ENCODE measurements at regions not wholly inside any gene's neighbourhood (a gene's known extent, or its start where the extent isn't known, plus 50 kb on each side); places are given as distances from the start of the nearest gene placed in this dataset.

GRCh38 chr9:19720377-19720776, 68.5 kb downstream of the SLC24A2 start:
- H3K79me2 ChIP-seq (ENCODE audit: low read depth): no peaks in the 10 kb centered on the region
- Mint-ChIP-seq H3K9me3 (no peaks in the 10 kb centered on the region), H3K36me3 (no peaks in the 10 kb centered on the region), H3K27ac (no peak overlapping the region), H3K4me3 (no peak overlapping the region), H3K27me3 (ENCODE audit: insufficient read depth, low read depth) (no peaks in the 10 kb centered on the region), H3K4me1 (no peaks in the 10 kb centered on the region)
- no peak overlapping the region for H3K27ac ChIP-seq
- no peaks in the 10 kb centered on the region for H3K9me3 ChIP-seq (ENCODE audit: low read depth)
- no peaks in the 10 kb centered on the region for H3K27me3 ChIP-seq
- H3K9ac ChIP-seq: no peak overlapping the region
- DNase-seq (ENCODE audit: low spot score): peak; percentile 80
- H3F3A ChIP-seq (ENCODE audit: low read depth): no peaks in the 10 kb centered on the region
- no peaks in the 10 kb centered on the region for H3K36me3 ChIP-seq
- no peak overlapping the region for H2AFZ ChIP-seq (replicated peaks)
- H4K20me1 ChIP-seq (ENCODE audit: low read depth): peaks cover 3% of the 10 kb centered on the region
- no peak overlapping the region for H3K4me2 ChIP-seq
- no peaks in the 10 kb centered on the region for H3K4me1 ChIP-seq
- TF ChIP-seq, protein P1, sequence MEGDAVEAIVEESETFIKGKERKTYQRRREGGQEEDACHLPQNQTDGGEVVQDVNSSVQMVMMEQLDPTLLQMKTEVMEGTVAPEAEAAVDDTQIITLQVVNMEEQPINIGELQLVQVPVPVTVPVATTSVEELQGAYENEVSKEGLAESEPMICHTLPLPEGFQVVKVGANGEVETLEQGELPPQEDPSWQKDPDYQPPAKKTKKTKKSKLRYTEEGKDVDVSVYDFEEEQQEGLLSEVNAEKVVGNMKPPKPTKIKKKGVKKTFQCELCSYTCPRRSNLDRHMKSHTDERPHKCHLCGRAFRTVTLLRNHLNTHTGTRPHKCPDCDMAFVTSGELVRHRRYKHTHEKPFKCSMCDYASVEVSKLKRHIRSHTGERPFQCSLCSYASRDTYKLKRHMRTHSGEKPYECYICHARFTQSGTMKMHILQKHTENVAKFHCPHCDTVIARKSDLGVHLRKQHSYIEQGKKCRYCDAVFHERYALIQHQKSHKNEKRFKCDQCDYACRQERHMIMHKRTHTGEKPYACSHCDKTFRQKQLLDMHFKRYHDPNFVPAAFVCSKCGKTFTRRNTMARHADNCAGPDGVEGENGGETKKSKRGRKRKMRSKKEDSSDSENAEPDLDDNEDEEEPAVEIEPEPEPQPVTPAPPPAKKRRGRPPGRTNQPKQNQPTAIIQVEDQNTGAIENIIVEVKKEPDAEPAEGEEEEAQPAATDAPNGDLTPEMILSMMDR (IDR thresholded peaks at IDR 0.05): no peak
- TF ChIP-seq EZH2 (IDR thresholded peaks at IDR 0.05) (no peak), EZH2phosphoT487 (IDR thresholded peaks at IDR 0.05) (no peak)
- H3K4me3 ChIP-seq: no peak overlapping the region

GRCh38 chr9:19703702-19704101, 85.1 kb downstream of the SLC24A2 start:
- Histone ChIP-seq H3K27ac (no peak overlapping the region), H3K4me1 (no peaks in the 10 kb centered on the region), H3K36me3 (no peaks in the 10 kb centered on the region), H2AFZ (replicated peaks) (no peak overlapping the region), H3F3A (ENCODE audit: low read depth) (no peaks in the 10 kb centered on the region), H3K9ac (no peak overlapping the region), H3K4me2 (no peak overlapping the region), H3K9me3 (ENCODE audit: low read depth) (no peaks in the 10 kb centered on the region), H3K27me3 (no peaks in the 10 kb centered on the region), H4K20me1 (ENCODE audit: low read depth) (no peaks in the 10 kb centered on the region), H3K79me2 (ENCODE audit: low read depth) (no peaks in the 10 kb centered on the region), H3K4me3 (no peak overlapping the region)
- Mint-ChIP-seq H3K4me3 (no peak overlapping the region), H3K9me3 (no peaks in the 10 kb centered on the region), H3K4me1 (no peaks in the 10 kb centered on the region), H3K27me3 (ENCODE audit: insufficient read depth, low read depth) (peaks cover 2% of the 10 kb centered on the region), H3K27ac (no peak overlapping the region), H3K36me3 (no peaks in the 10 kb centered on the region)
- no peak for DNase-seq (ENCODE audit: low spot score)
- TF ChIP-seq EZH2phosphoT487 (IDR thresholded peaks at IDR 0.05) (no peak), EZH2 (IDR thresholded peaks at IDR 0.05) (no peak)
- TF ChIP-seq, protein P1 (IDR thresholded peaks at IDR 0.05): no peak

GRCh38 chr9:19701991-19702390, 86.8 kb downstream of the SLC24A2 start:
- Mint-ChIP-seq H3K27me3 (ENCODE audit: insufficient read depth, low read depth) (peaks cover 4% of the 10 kb centered on the region), H3K4me3 (no peak overlapping the region), H3K36me3 (no peaks in the 10 kb centered on the region), H3K27ac (no peak overlapping the region), H3K9me3 (no peaks in the 10 kb centered on the region), H3K4me1 (no peaks in the 10 kb centered on the region)
- no peak overlapping the region for H2AFZ ChIP-seq (replicated peaks)
- H3K27ac ChIP-seq: no peak overlapping the region
- no peak overlapping the region for H3K9ac ChIP-seq
- no peaks in the 10 kb centered on the region for H4K20me1 ChIP-seq (ENCODE audit: low read depth)
- no peak overlapping the region for H3K4me3 ChIP-seq
- H3K79me2 ChIP-seq (ENCODE audit: low read depth): no peaks in the 10 kb centered on the region
- no peak overlapping the region for H3K4me2 ChIP-seq
- H3K27me3 ChIP-seq: no peaks in the 10 kb centered on the region
- H3K36me3 ChIP-seq: no peaks in the 10 kb centered on the region
- H3K9me3 ChIP-seq (ENCODE audit: low read depth): no peaks in the 10 kb centered on the region
- no peaks in the 10 kb centered on the region for H3K4me1 ChIP-seq
- DNase-seq (ENCODE audit: low spot score): no peak
- TF ChIP-seq EZH2phosphoT487 (IDR thresholded peaks at IDR 0.05): no peak
- TF ChIP-seq EZH2 (IDR thresholded peaks at IDR 0.05): no peak
- TF ChIP-seq, protein P1 (IDR thresholded peaks at IDR 0.05): no peak
- no peaks in the 10 kb centered on the region for H3F3A ChIP-seq (ENCODE audit: low read depth)
